Activated CD4-positive, alpha-beta T cell treated with anti-CD3 and anti-CD28 coated beads, Interleukin-2, amount 10 ng/mL, durations not matched to agents 7 days and 5 days (primary cell): ENCODE measurements at regions not wholly inside any gene's neighbourhood (a gene's known extent, or its start where the extent isn't known, plus 50 kb on each side); places are given as distances from the start of the nearest gene placed in this dataset.

Experiments used
- CTCF ChIA-PET: fragments of 350-600 bp; sonication (Branson Sonifier 250); formaldehyde crosslinking; loops from one replicate; lab custom pipeline; 2021; ENCODE audit warnings: antibody characterized with exemption; lab: Charles Lee
- POLR2A ChIA-PET: fragments of 350-600 bp; sonication (Branson Sonifier 250); formaldehyde crosslinking; loops from one replicate; lab custom pipeline; 2021; ENCODE audit warnings: antibody characterized with exemption; lab: Charles Lee
- DNase-seq: peaks from one replicate; pipeline ENCODE4 v3.0.0-alpha.2; 2020
- H3K27ac Mint-ChIP-seq: one replicate; pipeline ENCODE4 v1.8.0; 2021; ENCODE audit warnings: mild to moderate bottlenecking, moderate library complexity, mixed read lengths
- H3K27me3 Mint-ChIP-seq: one replicate; pipeline ENCODE4 v1.8.0; 2021; ENCODE audit warnings: mixed read lengths
- H3K36me3 Mint-ChIP-seq: one replicate; pipeline ENCODE4 v1.8.0; 2021; ENCODE audit warnings: low read depth, mixed read lengths
- H3K4me1 Mint-ChIP-seq: one replicate; pipeline ENCODE4 v1.8.0; 2021; ENCODE audit warnings: mixed read lengths
- H3K4me3 Mint-ChIP-seq: one replicate; pipeline ENCODE4 v1.8.0; 2021; ENCODE audit warnings: mild to moderate bottlenecking, moderate library complexity, mixed read lengths
- H3K9me3 Mint-ChIP-seq: one replicate; pipeline ENCODE4 v1.8.0; 2021; ENCODE audit warnings: mixed read lengths

DNA sequence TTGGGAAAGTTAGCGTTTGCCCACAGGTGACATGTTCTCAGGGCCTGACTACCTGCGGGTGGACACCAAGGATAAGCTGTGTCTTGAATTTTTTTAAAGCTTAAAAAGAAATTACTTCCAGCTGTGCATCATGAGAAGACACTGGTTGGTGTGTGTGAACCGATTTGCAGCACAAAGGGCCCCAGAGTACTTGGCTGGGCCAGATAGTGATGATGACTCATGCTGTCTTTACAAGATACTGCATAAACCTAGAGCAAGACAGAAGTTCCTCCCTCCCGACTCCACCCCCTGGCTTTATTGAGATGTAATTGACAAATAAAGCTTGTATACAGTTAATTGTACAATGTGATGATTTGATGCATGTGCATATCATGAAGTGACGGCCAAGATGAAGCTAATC is 212.8 kb downstream of the NXNL2 start:
- peaks cover 2% of the 10 kb centered on the region for H3K27me3 Mint-ChIP-seq
- CTCF ChIA-PET, result no interaction called here
- H3K4me3 Mint-ChIP-seq, result no peak overlapping the region
- H3K36me3 Mint-ChIP-seq, result no peaks in the 10 kb centered on the region
- H3K9me3 Mint-ChIP-seq, result no peaks in the 10 kb centered on the region
- DNase-seq, result no peak
- H3K27ac Mint-ChIP-seq, result no peak overlapping the region
- H3K4me1 Mint-ChIP-seq, result no peaks in the 10 kb centered on the region
- POLR2A ChIA-PET, result no interaction called here

- Mint-ChIP-seq H3K9me3 (no peaks in the 10 kb centered on the region), H3K36me3 (no peaks in the 10 kb centered on the region), H3K4me1 (no peaks in the 10 kb centered on the region), H3K27me3 (peaks cover 2% of the 10 kb centered on the region), H3K27ac (no peak overlapping the region), H3K4me3 (no peak overlapping the region)
- DNase-seq, result no peak
- ChIA-PET POLR2A (no interaction called here), CTCF (no interaction called here)
Measured at GRCh38 chr9:88748566-88749261, 213.7 kb downstream of the NXNL2 start.

DNA sequence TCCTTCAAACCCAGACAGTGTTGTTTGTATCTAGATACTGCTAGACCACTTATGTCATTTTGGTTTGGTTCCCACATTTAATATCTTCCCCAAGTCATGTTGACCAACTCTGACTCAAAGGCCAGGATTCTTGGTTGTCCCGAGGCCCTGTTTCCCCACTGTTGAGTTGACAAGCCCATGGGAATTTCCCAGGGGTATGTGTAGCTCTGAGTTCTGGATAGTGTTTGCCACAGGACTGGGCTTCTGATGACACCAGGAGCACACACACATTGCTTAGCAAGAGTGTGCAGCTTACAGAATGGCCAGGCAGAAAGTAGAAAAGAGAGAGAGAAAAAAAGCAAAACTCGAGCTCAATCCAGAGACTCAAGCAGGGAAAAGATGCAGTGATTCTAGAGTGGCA is 214.4 kb downstream of the NXNL2 start:
- Mint-ChIP-seq H3K27ac (no peak overlapping the region), H3K4me1 (no peaks in the 10 kb centered on the region), H3K27me3 (peaks cover 2% of the 10 kb centered on the region), H3K36me3 (no peaks in the 10 kb centered on the region), H3K9me3 (no peaks in the 10 kb centered on the region), H3K4me3 (no peak overlapping the region)
- no peak for DNase-seq
- POLR2A ChIA-PET, result no interaction called here
- CTCF ChIA-PET, result no interaction called here

DNA sequence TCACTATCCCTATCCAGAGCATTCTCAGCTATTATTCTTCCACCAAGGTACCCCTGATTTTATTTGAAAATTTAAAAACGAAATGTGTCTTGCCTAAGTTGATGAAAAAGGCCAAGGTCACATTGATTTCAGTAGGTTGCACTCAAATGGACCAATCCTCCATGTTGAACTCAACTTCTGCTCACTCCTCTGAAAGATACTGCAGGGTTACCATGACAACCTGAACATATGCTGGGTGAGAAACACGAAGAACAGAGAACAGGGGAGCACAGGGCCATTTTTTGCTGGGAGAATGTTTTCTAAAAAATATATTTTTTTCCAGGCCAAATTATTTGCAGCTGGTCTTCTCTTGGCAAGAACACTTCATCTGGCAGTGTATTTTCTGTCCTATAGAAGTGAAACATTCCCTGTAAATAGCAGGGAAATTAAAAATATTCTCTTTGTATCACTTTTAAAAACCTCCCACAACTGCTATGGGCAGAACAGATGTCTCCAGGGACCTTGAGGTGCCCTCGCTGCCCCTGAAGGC is 215.9 kb downstream of the NXNL2 start:
- no peak overlapping the region for H3K4me3 Mint-ChIP-seq

DNA sequence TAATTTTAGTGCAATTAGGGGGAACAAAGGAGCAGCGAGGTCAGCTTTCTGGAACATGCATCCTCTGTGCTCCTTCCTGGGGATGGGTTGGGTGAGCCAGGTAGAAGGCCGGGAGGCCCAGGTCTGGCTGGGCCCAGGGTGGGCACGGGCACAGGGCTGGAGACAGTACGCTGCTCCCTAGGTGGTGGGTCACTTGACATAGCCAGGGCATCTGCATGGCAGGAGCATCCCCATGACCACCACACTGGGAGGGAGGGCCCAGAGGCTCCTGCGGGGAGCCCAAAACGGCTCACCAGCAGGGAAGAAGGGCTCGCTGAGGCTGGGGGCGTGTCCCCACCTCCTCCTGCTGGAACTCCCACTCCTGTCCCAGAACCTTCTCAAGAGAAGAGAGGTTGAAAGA is 216.8 kb downstream of the NXNL2 start:
- peaks cover 2% of the 10 kb centered on the region for H3K27me3 Mint-ChIP-seq
- H3K4me1 Mint-ChIP-seq, result no peaks in the 10 kb centered on the region
- H3K4me3 Mint-ChIP-seq, result no peak overlapping the region
- H3K36me3 Mint-ChIP-seq, result no peaks in the 10 kb centered on the region
- H3K27ac Mint-ChIP-seq, result no peak overlapping the region
- ChIA-PET POLR2A (no interaction called here), CTCF (no interaction called here)
- DNase-seq, result no peak
- H3K9me3 Mint-ChIP-seq, result no peaks in the 10 kb centered on the region

More for the DNA sequence above, 215.9 kb downstream of the NXNL2 start:
- H3K27ac Mint-ChIP-seq, result no peak overlapping the region
- peaks cover 2% of the 10 kb centered on the region for H3K27me3 Mint-ChIP-seq
- ChIA-PET POLR2A (no interaction called here), CTCF (interaction anchor here (0.6 kb wide), 1 partner anchor 1799 kb away, joined by 3 read pairs; no protein-coding TSS in a partner anchor)
- no peaks in the 10 kb centered on the region for H3K9me3 Mint-ChIP-seq
- DNase-seq, result no peak
- H3K4me1 Mint-ChIP-seq, result no peaks in the 10 kb centered on the region
- H3K36me3 Mint-ChIP-seq, result no peaks in the 10 kb centered on the region

GRCh38 chr9:88753691-88754367 is 218.9 kb downstream of the NXNL2 start:
- no peak for DNase-seq
- Mint-ChIP-seq H3K4me3 (no peak overlapping the region), H3K36me3 (no peaks in the 10 kb centered on the region), H3K4me1 (no peaks in the 10 kb centered on the region), H3K9me3 (no peaks in the 10 kb centered on the region), H3K27me3 (peaks cover 2% of the 10 kb centered on the region), H3K27ac (no peak overlapping the region)
- ChIA-PET POLR2A (no interaction called here), CTCF (no interaction called here)

DNA sequence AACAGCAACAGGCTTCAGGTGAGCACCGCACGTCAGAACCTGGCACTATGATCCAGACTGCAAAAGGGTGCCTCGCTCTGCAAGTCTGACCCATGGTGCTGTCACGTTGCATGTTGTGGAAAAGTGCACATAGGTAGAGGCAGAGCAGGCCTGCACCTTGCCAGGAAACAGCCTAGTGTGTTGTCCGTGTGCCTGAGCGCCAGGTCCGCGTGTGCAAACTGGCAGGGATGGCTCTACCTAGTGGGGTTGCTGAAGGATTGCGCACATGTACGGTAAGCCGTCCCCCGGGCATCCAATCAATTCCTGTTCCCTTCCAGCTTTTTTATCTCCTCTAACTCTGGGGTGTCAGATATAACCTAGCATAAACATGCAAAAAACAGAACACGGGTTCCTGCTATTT is 219.5 kb downstream of the NXNL2 start:
- no peak overlapping the region for H3K4me3 Mint-ChIP-seq
- no peaks in the 10 kb centered on the region for H3K4me1 Mint-ChIP-seq
- CTCF ChIA-PET, result no interaction called here
- no peaks in the 10 kb centered on the region for H3K36me3 Mint-ChIP-seq
- peaks cover 2% of the 10 kb centered on the region for H3K27me3 Mint-ChIP-seq
- POLR2A ChIA-PET, result no interaction called here
- no peak for DNase-seq
- no peak overlapping the region for H3K27ac Mint-ChIP-seq
- no peaks in the 10 kb centered on the region for H3K9me3 Mint-ChIP-seq

GRCh38 chr9:88754886-88755285 is 219.9 kb downstream of the NXNL2 start:
- POLR2A ChIA-PET, result no interaction called here
- H3K36me3 Mint-ChIP-seq, result no peaks in the 10 kb centered on the region
- no peaks in the 10 kb centered on the region for H3K9me3 Mint-ChIP-seq
- peaks cover 3% of the 10 kb centered on the region for H3K27me3 Mint-ChIP-seq
- no peak for DNase-seq
- no peak overlapping the region for H3K4me3 Mint-ChIP-seq
- no peaks in the 10 kb centered on the region for H3K4me1 Mint-ChIP-seq
- CTCF ChIA-PET, result no interaction called here
- H3K27ac Mint-ChIP-seq, result no peak overlapping the region

GRCh38 chr9:88757406-88758010 is 222.5 kb downstream of the NXNL2 start:
- ChIA-PET POLR2A (no interaction called here), CTCF (no interaction called here)
- Mint-ChIP-seq H3K9me3 (no peaks in the 10 kb centered on the region), H3K27me3 (peaks cover 17% of the 10 kb centered on the region), H3K27ac (no peak overlapping the region), H3K4me3 (no peak overlapping the region), H3K36me3 (no peaks in the 10 kb centered on the region), H3K4me1 (no peaks in the 10 kb centered on the region)
- DNase-seq, result no peak

DNA sequence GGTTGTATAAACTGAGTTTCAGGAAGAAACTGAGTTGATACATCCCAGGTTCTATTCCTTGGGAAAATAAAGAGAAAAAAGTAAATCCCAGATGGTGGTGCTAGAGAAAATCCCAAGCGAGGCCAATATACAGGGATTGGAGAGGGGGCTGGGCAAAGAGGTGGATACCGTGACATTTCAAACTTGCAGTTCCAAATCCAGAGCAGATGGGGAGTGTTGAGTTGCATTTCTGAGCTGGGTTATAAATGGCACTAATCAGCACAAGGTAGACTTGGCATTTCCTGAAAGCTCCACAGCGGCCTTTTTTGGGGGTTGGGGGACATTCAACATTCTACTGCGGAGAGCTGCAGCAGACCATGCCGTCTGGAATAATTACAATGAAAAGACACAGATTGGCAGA is 224.4 kb downstream of the NXNL2 start:
- Mint-ChIP-seq H3K27ac (no peak overlapping the region), H3K4me1 (no peaks in the 10 kb centered on the region), H3K27me3 (peaks cover 22% of the 10 kb centered on the region), H3K36me3 (no peaks in the 10 kb centered on the region), H3K9me3 (no peaks in the 10 kb centered on the region), H3K4me3 (no peak overlapping the region)
- ChIA-PET POLR2A (no interaction called here), CTCF (no interaction called here)
- no peak for DNase-seq

DNA sequence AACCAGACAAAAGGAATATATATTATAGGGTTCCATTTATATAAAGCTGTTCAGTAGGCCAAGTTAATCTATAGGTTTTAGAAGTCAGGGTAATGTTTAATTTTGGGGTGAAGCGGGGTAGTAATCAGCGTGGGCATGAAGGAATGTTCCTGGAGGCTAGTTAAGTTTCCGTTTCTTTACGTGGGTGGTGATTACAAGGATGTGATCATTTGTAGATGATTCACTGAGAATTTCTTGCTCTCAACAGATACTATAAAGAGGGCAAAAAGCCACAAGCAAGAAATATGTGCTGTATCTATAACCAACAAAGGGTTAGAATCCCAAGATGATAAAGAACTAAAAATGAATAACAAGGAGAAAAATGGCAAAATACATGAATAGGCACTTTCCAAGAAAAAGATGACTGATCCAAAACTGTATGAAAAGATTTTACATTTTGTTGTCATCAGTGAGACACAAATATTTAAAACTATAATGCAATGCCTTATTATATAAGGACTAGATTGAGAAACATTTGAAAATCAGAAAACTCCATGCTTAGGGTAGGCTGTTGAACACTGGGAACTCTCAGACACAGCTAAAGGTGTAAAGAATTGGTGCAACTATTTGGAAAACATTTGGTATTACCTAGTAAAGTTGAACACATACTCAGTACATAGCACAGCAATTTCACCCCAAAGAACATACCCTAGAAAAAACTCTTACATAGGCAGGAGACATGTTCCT is 224.3 kb upstream of the S1PR3 start:
- Mint-ChIP-seq H3K4me1 (no peaks in the 10 kb centered on the region), H3K27me3 (peaks cover 20% of the 10 kb centered on the region), H3K9me3 (no peaks in the 10 kb centered on the region), H3K36me3 (no peaks in the 10 kb centered on the region), H3K4me3 (no peak overlapping the region), H3K27ac (no peak overlapping the region)
- CTCF ChIA-PET, result no interaction called here
- no peak for DNase-seq
- POLR2A ChIA-PET, result no interaction called here

- ChIA-PET POLR2A (no interaction called here), CTCF (interaction anchor here (1.0 kb wide), 1 partner anchor 28 kb away, joined by 3 read pairs; no protein-coding TSS in a partner anchor)
- no peaks in the 10 kb centered on the region for H3K9me3 Mint-ChIP-seq
Measured at GRCh38 chr9:88767504-88767790, 223.8 kb upstream of the S1PR3 start.

GRCh38 chr9:88772575-88772974 is 218.7 kb upstream of the S1PR3 start:
- peaks cover 2% of the 10 kb centered on the region for H3K4me1 Mint-ChIP-seq
- H3K9me3 Mint-ChIP-seq, result no peaks in the 10 kb centered on the region
- H3K27me3 Mint-ChIP-seq, result peaks cover 20% of the 10 kb centered on the region
- DNase-seq, result no peak
- H3K36me3 Mint-ChIP-seq, result no peaks in the 10 kb centered on the region
- ChIA-PET CTCF (no interaction called here), POLR2A (no interaction called here)
- no peak overlapping the region for H3K4me3 Mint-ChIP-seq
- H3K27ac Mint-ChIP-seq, result no peak overlapping the region

More at GRCh38 chr9:88767504-88767790, 223.8 kb upstream of the S1PR3 start:
- H3K4me1 Mint-ChIP-seq, result no peaks in the 10 kb centered on the region
- DNase-seq, result no peak
- H3K27ac Mint-ChIP-seq, result no peak overlapping the region
- H3K4me3 Mint-ChIP-seq, result no peak overlapping the region
- H3K36me3 Mint-ChIP-seq, result no peaks in the 10 kb centered on the region
- H3K27me3 Mint-ChIP-seq, result peaks cover 22% of the 10 kb centered on the region
